ENCODE measurements at regions not wholly inside any gene's neighbourhood (a gene's known extent, or its start where the extent isn't known, plus 50 kb on each side); places are given as distances from the start of the nearest gene placed in this dataset.

GRCh38 chr13:37934339-37935191 lies 65.0 kb upstream of the TRPC4 start:
- no peak for DNase-seq (ENCODE audit: low spot score)

DNA sequence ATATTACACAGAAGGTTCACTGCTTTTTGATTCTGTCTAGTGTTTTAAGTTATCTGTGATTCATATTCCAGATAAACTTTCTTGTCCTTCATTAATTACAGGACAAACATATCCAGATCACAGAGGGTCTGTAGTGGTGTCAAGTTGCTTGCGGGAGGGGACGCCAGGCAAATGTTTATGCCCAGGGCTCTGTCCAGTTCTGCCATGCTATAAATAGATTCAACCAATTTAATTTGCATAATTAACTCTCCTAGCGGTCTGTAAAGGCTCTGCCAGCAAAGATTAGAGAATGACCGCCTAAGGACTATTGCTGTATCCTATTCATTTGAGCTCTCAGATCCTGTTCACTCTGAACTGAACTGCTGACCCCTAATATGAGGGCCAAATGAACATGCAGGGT lies 59.7 kb upstream of the TRPC4 start:
- DNase-seq (ENCODE audit: low spot score), result no peak

DNA sequence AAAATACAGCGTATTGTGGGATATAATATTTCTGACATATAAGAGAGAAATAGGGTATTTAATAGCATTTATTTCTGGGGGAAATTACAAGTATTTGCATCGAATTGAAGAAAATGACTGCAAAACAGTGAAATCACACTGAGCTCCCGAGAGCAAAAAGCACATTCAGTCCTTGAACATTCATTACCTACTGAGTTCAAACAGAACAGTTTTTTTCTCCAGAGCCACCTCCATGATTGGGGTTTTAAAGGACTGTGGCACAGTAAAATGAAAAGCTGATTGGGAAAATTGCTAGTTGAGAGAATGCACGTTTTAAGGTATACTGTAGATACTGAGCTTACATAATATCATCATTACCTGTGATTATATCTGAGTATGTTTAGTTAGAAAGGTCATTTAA lies 58.0 kb upstream of the TRPC4 start:
- DNase-seq (ENCODE audit: low spot score), result no peak

- DNase-seq (ENCODE audit: low spot score), result no peak
Observed at GRCh38 chr13:37925878-37926473, 56.4 kb upstream of the TRPC4 start.

- DNase-seq (ENCODE audit: low spot score), result no peak
Observed at GRCh38 chr13:37923236-37923635, 53.7 kb upstream of the TRPC4 start.

- DNase-seq (ENCODE audit: low spot score), result no peak
Observed at GRCh38 chr13:37919329-37919880, 49.8 kb upstream of the TRPC4 start.

Measured in GM03348 (cell line).